Stomach (tissue), 4 donors: ENCODE measurements at regions not wholly inside any gene's neighbourhood (a gene's known extent, or its start where the extent isn't known, plus 50 kb on each side); places are given as distances from the start of the nearest gene placed in this dataset.

Experiments used
- CTCF ChIP-seq, 7 experiments: fragments of 450-650 bp in 4 of 7; fragments of 200-600 bp in 3 of 7; sonication (generic) in 3 of 7; IDR thresholded peaks; one replicate each; pipeline ENCODE4 v1.5.1; 2016 to 2019; ENCODE audit warnings: antibody characterized with exemption in 7 of 7, control low read depth in 2 of 7, mild to moderate bottlenecking in 1 of 7
- POLR2A ChIP-seq, 4 donors: fragments of 450-650 bp; IDR thresholded peaks; one replicate each; pipeline ENCODE4 v1.6.1; 2016; ENCODE audit warnings: antibody characterized with exemption in 4 of 4, control low read depth in 2 of 4, mild to moderate bottlenecking in 1 of 4, moderate library complexity in 1 of 4

GRCh38 chr3:110793611-110794010 lies 278.0 kb upstream of the NECTIN3 start:
- no peak for TF ChIP-seq POLR2A (IDR thresholded peaks at IDR 0.05)
- no peak for TF ChIP-seq CTCF (IDR thresholded peaks at IDR 0.05)
